Cerebellar cortex (tissue), 1 donor: ENCODE measurements at regions not wholly inside any gene's neighbourhood (a gene's known extent, or its start where the extent isn't known, plus 50 kb on each side); places are given as distances from the start of the nearest gene placed in this dataset.
"Not testable (repeated sequence)": the region's sequence is repeated elsewhere in the genome, so short reads cannot be mapped to it uniquely, and the experiment has no call there.

ENCODE experiments used
- DNase-seq: peaks from one replicate; pipeline ENCODE4 v3.0.0-alpha.2; 2015; ENCODE audit warnings: low spot score

DNA sequence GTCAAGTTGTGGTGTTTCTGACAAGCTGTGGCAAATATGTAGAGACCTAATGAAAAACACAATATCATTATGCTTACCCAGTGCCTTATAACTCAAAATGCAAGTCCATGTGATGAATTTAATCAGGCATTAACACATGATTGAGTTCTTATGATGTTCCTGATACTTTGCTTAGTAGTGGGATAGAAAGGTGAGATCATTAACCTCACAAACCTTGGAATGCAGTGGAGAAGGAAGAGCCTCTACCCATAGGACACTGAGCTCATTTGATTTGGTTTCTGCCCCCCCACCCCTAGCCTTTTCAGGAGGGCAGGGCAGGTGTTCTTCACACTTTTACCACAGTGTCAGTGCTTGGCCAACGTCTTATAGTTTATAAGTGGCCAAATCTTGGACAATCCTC, 683.6 kb upstream of the CPEB2 start:
- DNase-seq = no peak

DNA sequence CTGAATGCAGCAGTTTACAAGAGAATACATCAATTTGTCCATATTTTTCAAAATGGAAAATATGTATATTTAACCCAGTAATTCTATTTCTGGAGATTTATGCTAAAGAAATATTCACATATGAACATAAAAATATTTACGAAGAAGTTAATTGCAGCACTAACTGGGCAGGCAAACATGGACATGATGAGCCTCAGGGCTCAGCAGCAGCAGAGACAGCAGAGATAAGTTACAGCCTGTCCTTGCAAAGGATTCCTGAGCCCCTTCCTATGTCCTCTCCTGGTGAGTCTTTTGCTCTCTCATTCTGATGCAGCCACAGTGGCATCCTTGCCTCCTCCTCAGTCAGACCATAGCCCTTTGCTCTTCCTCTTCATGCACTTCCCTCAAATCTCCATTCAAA, 680.6 kb upstream of the CPEB2 start:
- no peak for DNase-seq

DNA sequence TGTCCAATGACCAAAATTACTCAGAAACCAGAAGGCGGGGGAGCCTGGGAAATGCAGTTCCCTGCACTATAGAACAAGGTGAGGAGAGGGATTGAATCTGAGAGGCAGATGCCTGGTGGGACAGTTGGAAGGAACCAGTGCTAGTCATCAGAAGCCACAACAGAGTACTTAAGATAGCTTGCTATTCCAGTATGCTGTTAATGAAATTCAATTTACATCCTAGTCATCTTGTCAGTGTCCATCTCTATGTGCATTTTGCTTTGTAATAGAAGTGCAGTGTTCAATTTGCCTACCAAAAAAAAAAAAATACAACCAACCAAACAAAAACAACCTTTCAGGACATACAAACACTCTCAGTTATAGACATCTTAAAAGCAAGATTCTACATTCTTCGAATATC, 679.1 kb upstream of the CPEB2 start:
- DNase-seq = no peak

DNA sequence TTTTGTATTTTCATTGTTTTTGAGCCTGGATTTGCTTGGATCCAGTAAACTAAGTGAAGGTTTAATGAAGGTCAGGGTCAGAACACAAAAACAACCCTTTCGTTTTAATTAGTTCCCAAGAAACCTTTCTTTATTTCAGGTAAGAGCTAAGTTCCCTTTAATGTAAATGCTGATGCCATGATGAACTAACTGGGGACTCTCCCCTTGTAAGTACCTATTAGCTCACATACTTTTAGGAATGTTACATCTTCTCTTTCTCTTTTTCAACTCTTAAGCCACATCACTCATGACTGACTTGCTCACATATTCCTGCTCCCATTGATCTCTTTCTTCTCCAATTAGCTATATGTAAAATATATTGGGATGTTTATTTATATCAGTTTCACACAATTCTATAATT, 673.1 kb upstream of the CPEB2 start:
- no peak for DNase-seq

DNA sequence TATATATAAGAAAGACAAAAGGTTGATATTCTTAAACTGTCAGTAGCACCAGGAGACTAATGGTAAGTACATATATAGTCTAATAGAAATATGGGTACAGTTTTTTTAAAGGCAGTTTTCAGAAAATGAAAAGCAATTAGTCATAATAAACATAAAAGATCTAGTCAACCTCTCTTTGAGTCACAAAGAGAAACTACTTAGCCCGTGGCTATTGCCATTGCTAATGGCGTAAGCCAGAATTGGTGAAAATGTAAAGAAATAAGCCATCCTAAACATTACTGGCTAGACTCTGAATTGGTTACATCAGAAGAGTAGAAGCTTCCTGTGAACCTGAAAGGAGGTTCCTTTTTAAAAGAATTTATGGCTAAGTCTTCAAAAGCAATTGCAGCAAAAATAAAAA, 668.7 kb upstream of the CPEB2 start:
- no peak for DNase-seq

DNA sequence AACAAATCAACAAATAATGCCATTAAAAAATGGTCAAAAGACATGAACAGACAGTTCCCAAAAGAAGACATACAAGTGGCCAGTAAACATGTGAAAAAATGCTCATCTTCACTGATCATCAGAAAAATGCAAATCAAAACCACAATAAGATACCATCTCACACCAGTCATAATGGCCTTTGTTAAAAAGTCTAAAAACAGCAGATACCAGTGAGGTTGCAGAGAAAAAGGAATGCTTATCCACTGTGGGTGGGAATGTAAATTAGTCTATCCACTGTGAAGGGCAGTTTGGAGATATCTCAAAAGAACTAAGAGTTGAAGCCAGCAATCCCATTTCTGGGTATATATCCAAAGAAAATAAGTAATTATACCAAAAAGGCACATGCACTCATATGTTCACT, 668.1 kb upstream of the CPEB2 start:
- no peak for DNase-seq

DNA sequence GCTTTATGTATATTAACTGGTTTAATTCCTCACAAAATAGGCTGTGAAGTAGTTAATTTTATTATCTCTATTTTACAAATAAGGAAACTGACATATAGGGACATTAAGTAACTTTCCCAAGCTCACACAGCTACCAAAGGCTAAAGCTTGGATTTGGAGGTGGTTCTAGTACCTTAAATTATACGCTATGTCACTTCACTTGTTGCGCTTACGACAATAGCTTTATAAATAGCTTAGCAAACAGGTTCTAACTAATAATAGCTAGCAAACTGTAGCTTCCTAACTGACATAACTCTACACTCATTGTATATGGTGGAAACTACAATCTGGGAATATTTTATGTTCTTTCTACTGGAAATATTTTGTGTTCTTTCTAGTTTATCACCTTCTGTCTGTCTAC, 666.4 kb upstream of the CPEB2 start:
- DNase-seq = no peak

DNA sequence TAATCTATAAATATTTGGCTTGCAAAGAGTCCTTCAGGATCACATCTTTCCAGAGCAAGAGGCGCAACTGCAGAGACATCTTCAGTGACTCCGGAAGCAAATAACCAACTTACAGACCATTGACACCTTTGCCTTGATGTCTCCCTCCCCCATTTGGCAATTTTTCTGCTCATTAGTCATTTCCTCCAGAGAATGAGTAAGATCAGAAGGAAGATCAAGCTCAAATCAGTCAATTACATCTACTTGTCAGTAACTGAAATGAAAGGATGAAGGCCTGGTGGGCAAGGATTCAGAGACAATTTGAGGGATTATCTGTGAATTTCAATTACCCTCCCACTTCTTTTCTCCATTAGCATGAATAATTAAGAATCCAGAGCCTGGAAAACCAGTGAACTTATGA, 665.6 kb upstream of the CPEB2 start:
- no peak for DNase-seq

DNA sequence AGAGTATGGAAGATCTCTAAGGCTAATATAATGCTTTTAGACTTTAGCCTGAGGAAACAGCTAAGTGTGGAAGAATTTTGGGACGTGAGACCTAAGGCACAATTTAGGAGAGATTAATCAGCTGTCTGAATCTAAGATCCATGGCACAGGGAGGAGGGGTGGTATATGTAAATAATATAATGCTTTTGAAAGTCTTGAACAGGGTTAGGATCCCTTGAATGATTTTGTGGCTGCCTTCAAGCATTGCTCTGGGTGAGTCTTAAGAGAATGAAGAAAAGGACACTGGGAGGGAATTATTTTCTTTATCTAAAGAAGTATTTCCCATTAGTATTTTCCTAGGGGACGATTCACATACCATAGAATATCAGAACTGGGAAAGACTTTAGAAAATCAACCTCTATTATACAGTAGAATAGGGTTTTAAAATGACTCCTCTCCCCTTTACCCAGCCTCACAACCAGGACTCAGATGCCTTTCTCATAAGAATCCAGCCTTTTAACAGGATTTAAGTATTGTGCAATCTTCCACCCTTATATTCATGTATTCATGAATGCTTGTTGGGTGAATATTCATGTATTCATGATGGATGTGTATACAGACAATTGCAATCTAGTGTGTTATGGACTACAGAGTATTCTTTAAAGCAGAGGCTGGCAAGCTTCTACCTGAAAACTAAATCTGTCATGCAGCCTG, 664.2 kb upstream of the CPEB2 start:
- no peak for DNase-seq

DNA sequence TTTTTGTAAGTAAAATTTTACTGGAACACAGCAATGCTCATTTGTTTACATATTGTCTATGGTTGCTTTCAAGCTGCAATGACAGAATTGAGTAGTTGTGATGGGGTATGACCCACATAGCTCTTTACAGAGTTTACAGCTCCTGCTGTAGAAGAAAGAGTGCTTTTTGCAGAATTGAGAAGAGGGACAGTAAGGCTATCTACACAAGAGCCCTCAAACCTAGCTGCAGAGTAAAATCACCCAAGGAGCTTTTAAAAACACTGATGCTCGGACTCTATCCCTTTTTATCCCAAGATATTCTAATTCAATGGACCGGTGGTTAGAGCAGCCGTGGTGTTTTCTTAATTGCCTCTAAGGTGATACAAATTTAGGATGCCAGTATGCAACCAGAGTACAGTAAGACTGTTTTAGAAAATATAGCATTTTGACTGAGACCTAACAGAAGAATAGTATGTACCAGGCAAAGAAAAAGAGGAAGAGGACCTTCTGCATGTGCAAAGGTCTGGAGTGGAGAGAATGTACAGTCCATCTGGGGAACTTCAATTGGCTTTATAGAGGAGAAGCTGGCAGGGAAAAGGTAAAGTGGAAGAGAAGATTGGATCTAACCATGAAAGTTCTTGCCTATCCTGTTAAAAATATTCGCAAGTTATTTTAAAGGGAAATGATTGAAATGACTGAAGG, 663.6 kb upstream of the CPEB2 start:
- DNase-seq = no peak

DNA sequence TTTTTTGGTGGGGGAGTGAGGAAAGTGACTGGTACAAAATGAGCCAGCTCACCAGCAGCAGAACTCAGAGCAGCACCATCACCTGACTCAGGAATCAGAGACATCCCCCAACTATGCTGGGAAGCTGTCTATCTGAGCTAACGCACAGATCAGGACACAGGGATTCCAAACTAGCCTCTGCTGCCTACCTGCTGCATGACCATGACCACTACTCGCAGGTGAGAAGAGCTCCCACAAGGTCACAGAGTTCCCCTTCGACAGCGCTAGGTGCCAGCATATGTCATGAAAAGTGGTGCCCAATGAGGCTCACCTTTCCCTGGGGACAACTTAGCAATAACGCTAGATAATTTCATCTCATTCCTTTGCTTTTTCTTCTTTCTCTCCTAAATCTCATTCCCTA, 662.6 kb upstream of the CPEB2 start:
- DNase-seq = no peak

DNA sequence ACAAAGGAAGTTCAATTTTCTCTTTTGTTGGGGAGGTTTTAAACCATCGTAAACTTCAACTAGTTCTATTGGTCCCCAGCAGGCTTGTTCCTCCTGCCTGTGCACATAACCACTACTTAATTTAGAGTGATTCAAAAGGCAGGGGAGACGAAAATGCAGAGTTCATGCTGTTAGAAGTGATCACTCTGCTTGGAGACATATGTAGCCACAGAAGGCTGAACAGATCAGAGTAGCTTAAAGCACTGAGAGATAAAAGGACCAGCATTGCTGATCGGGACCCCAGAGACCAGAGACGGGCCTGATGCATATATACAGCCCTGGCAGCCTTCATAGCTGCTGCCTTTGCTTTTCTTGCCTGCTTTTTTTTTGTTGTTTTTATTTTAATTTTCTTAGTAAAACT, 662.0 kb upstream of the CPEB2 start:
- DNase-seq = no peak

DNA sequence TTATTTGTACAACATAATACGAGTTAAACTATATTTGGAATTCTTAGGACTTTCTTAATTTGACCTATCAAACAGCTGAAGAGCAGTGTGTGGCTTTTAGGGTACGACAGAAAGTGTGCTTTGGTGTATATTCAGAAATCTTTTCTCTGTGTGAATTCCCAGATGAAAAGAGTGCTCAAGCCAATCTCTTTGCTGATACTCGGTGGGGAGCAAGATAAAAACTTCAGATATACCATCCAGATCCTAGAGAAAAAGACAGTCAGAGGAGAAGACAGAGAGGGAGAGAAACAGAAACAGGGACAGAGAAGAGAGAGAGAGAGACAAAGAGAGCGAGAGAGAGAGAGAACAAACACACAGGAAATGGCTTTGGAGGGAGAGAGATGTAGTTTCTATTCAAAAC, 658.3 kb upstream of the CPEB2 start:
- no peak for DNase-seq

DNA sequence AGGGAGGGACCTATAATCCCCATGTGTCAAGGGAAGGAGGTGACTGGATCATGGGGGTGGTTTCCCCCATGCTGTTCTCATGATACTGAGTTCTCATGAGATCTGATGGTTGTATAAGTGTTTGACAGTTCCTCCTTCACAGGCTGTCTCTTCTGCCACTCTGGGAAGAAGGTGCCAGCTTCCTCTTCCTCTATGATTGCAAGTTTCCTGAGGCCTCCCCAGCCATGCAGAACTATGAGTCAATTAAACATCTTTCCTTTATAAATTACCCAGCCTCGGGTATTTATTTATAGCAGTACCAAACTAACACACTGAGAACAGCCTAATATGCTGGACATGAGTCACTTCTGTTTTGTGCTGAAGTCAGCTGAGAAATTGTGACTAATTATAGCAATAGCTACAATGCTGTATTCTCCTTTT, 656.9 kb upstream of the CPEB2 start:
- DNase-seq = no peak

DNA sequence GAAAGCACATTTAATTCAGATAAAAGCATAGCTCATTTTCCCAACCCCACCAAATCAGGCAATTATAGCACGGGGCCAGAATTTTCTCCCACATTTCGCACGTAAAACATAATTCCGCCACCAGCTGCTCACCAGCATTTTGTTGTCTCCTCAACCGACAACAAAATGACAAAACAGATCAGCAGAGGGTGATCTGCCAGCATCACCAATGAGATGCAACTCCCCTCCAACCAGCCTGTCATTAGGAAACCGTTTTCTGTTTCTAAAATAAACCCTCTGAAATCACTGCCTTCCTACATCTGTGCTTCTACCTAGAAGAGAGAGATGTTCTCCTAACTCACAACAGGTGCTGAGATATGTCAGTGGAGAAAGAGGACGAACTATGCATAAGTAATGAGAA, 654.8 kb upstream of the CPEB2 start:
- DNase-seq = no peak

DNA sequence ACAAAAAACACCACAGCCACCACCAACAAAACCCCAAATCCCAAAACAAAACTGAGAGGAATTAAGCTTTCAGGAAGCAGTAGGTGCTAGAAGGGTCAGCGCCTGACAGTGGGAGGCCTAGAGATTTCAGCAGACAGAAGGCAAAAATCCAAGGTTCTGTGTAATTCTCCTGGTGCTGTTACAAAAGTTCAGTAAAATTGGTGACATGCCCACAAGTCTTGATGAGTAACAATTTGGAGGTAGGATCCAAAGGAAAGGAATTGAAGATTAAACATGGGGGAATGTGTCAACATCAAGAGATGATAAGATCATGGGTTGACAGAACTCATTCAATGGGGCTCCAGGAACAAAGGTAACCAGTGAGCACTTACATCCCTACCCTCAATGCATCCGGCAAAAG, 653.8 kb upstream of the CPEB2 start:
- DNase-seq = no peak

DNA sequence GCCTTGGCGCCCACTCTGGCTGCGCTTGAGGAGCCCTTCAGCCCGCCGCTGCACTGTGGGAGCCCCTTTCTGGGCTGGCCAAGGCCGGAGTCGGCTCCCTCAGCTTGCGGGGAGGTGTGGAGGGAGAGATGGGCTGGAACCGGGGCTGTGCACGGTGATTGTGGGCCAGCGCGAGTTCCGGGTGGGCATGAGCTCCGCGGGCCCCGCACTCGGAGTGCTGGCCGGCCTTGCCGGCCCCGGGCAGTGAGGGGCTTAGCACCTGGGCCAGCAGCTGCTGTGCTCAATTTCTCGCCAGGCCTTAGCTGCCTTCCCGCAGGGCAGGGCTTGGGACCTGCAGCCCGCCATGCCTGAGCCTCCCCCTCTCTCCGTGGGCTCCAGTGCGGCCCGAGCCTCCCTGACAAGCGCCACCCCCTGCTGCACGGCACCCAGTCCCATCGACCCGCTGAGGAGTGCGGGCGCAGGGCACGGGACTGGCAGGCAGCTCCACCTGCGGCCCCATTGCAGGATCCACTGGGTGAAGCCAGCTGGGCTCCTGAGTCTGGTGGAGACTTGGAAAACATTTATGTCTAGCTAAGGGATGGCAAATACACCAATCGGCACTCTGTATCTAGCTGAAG, 643.6 kb upstream of the CPEB2 start:
- DNase-seq = not testable (repeated sequence)

DNA sequence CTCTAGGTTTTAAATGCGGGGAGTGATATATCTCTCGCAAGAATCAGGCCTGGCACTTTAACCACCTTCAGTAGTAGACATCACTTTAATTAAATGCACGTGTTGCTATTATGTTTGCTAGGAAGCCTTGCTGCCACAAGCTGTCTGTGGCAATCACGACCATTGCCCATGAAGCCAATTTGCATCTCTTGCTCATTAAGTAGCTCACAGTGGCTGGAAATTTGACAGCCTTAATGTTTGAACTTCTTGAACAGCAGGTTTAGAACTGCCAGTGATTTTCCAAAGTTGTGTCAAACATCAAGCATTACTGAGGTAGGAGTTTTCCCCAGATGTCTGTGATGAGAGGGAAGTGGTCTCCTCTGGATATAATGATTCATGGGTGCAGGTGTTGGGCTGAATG, 642.3 kb upstream of the CPEB2 start:
- no peak for DNase-seq

DNA sequence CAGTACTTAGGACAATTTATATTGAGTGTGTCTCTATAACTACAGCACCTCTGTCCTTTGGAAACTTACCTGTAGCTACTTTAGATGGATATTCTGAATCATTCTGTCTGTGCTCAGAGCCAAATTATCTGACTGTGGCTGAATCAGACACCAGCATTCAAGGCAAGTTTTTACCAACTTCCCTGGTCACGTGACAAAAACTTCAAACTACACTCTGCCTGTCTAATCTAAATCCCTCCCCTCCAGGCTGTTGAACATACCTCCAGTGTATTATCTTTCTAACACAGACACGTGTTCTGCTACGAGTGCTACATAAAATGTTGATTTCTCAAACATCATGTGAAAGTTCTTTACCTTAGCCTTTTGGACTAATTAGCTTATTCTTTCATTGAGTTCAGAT, 641.2 kb upstream of the CPEB2 start:
- no peak for DNase-seq

DNA sequence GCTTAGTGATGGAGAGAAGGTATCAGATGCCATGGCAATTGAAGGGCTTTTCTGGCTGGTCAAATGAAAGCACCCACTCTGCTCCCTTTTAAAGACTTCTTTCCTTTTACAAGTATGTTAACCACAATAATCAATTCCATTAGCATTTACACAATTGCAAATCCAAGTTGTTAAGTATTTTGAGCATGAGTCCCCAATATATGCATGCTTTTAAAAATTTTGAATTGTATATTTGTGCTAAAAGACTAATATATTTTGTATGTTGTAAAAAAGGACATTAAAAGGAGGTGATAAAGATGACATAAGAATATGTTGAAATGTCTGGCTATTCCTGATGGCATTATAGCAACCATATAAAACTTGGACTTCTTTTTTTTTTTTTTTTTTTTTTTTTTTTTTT, 639.9 kb upstream of the CPEB2 start:
- no peak for DNase-seq

DNA sequence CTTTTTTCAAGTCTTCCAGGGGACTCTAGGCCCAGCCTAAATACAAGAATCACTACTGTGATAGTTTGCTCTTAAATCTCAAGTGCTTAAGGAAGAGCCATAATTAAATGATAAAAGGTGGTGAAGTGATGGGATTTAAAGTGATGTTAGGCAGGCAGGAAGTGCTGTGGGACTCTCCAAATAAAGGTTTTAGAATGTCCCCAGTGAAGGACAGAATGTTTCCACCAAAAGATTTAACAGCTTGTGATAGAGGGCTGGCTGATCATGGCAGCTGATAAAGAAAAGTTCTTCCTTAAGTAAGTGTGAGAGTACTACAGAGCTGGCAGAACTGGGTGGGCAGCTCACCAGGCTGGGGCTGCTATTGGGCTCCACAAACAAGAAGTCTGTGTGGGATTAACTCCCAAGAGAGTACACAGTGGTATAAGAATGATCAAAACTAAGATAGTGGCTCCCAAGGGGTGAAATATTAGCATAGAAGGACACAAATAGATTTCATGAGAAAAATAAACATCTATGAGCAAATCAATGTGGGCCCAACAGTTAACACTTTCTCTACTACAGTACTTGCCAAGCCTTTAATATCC, 637.2 kb upstream of the CPEB2 start:
- no peak for DNase-seq

DNA sequence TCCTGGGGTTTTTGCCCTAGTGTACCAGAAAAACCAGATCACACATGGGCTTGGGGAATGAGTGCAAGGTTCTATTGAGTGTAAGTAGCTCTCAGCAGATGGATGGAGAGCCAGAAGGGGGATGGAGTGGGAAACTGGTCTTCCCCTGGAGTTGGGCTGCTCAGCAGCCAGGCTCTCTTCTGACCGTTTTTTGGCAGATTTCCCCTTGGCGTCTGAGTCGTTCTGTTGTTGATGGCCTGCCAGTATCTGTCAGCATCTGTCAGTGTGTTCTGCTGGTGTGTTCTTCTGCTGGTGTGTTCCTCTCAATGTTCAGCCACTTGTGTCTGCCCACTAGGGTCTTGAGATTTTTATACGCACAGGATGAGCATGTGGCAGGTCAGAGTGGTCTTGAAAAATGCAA, 633.9 kb upstream of the CPEB2 start:
- DNase-seq = no peak

DNA sequence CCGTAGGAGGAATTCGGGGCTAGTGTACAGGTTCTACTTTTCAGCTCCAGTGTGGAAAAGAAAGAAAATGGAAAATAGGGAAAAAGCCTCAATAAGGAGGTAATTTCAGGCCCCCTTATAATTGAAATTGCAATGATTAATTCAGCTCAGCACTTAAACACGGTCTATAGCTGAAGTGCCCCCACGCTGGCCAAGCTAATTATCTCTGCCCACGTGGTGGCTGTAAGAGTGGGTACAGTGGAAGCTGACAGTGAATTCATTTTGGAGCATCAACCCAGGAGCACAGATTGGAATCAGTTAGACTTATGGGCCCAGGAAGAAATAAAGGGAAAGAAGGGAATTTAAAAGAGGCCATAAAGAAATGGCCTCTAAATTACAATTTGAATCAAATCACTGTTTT, 631.1 kb upstream of the CPEB2 start:
- DNase-seq = no peak
